ENCODE measurements at regions not wholly inside any gene's neighbourhood (a gene's known extent, or its start where the extent isn't known, plus 50 kb on each side); places are given as distances from the start of the nearest gene placed in this dataset.

GRCh38 chr5:128019391-128019790 lies 64.2 kb upstream of the SLC12A2 start:
- in situ Hi-C loops (cut with MboI), result no loop called here
- no peak for FAIRE-seq
- WGBS (ENCODE audit: insufficient coverage, insufficient replicate concordance, low lambda C conversion rate, missing lambda C conversion rate), result 100% methylated on average over 1 of the region's 1 CpG

GRCh38 chr5:128020012-128020411 lies 63.6 kb upstream of the SLC12A2 start:
- ChIA-PET POLR2A (no interaction called here), CTCF (no interaction called here), RAD21 (ENCODE audit: unreplicated experiment) (no interaction called here), SMC1A (ENCODE audit: uncharacterized antibody, unreplicated experiment) (interaction anchor here (1.1 kb wide), 1 partner anchor 15 kb away, joined by 3 read pairs; no protein-coding TSS in a partner anchor)
- intact Hi-C loops (cut with micrococcal nuclease; ENCODE audit: unreplicated experiment), result no loop called here
- Histone ChIP-seq H3K36me3 (ENCODE audit: control insufficient read depth in 2 of 2, insufficient read depth in 2 of 2, low read length in 1 of 2) (no peaks in the 10 kb centered on the region; a peak in 1 of 4 replicates), H4K20me1 (ENCODE audit: control insufficient read depth, insufficient read depth) (no peaks in the 10 kb centered on the region), H3K27me3 (replicated peaks in 1 of 2; ENCODE audit: control insufficient read depth in 2 of 2, insufficient read depth in 2 of 2, low read length in 1 of 2) (no peaks in the 10 kb centered on the region), H3K9ac (ENCODE audit: control insufficient read depth, insufficient read depth, low read length) (no peak overlapping the region), H3K27ac (ENCODE audit: control insufficient read depth, insufficient read depth) (no peak overlapping the region), H2AFZ (ENCODE audit: control insufficient read depth, low read depth, low read length) (no peak overlapping the region), H3K4me1 (ENCODE audit: control insufficient read depth, insufficient read depth, low read length) (no peaks in the 10 kb centered on the region), H3K4me3 (no peak overlapping the region), H3K4me2 (ENCODE audit: control insufficient read depth, insufficient read depth) (no peak overlapping the region), H3K9me3 (replicated peaks; ENCODE audit: control insufficient read depth, insufficient read depth, low read length) (no peaks in the 10 kb centered on the region), H3K79me2 (ENCODE audit: control insufficient read depth, insufficient read depth, low read length) (no peaks in the 10 kb centered on the region)
- in situ Hi-C loops (cut with MboI), result no loop called here
- no peak for DNase-seq (ENCODE audit: low read depth, low spot score)
- TF ChIP-seq ZSCAN29 (IDR thresholded peaks at IDR 0.05) (no peak), POLR2AphosphoS2 (IDR thresholded peaks at IDR 0.05; ENCODE audit: low read depth, low read length) (no peak), PKNOX1 (IDR thresholded peaks at IDR 0.05) (no peak), SP1 (IDR thresholded peaks at IDR 0.05; ENCODE audit: low read depth, low read length) (no peak), ASH2L (IDR thresholded peaks at IDR 0.05; ENCODE audit: borderline replicate concordance, low read depth) (no peak), HSF1 (IDR thresholded peaks at IDR 0.05; ENCODE audit: low read depth, low read length) (no peak), MXI1 (IDR thresholded peaks at IDR 0.05; ENCODE audit: low read depth, low read length) (no peak), CHD4 (IDR thresholded peaks at IDR 0.05) (no peak)
- 95% methylated on average over 1 of the region's 1 CpG for WGBS (ENCODE audit: insufficient coverage, insufficient replicate concordance, low lambda C conversion rate, missing lambda C conversion rate)
- FAIRE-seq, result no peak
- no peak for ATAC-seq
- BruUV-seq (replicated peaks), result no TSS peak

More at GRCh38 chr5:128019391-128019790, 64.2 kb upstream of the SLC12A2 start:
- SMC1A ChIA-PET (ENCODE audit: uncharacterized antibody, unreplicated experiment), result no interaction called here
- intact Hi-C loops (cut with micrococcal nuclease; ENCODE audit: unreplicated experiment), result no loop called here
- CTCF ChIA-PET, result no interaction called here
- no peaks in the 10 kb centered on the region for H4K20me1 ChIP-seq (ENCODE audit: control insufficient read depth, insufficient read depth)
- no peaks in the 10 kb centered on the region; a peak in 1 of 4 replicates for H3K36me3 ChIP-seq (ENCODE audit: control insufficient read depth in 2 of 2, insufficient read depth in 2 of 2, low read length in 1 of 2)
- no peak overlapping the region for H3K4me3 ChIP-seq
- RAD21 ChIA-PET (ENCODE audit: unreplicated experiment), result no interaction called here
- no TSS peak for BruUV-seq (replicated peaks)
- ATAC-seq (no peak), DNase-seq (ENCODE audit: low read depth, low spot score) (no peak)
- H3K27me3 ChIP-seq (replicated peaks in 1 of 2; ENCODE audit: control insufficient read depth in 2 of 2, insufficient read depth in 2 of 2, low read length in 1 of 2), result no peaks in the 10 kb centered on the region
- H3K9ac ChIP-seq (ENCODE audit: control insufficient read depth, insufficient read depth, low read length), result no peak overlapping the region
- H3K9me3 ChIP-seq (replicated peaks; ENCODE audit: control insufficient read depth, insufficient read depth, low read length), result no peaks in the 10 kb centered on the region
- no peak for TF ChIP-seq STAT3 (IDR thresholded peaks at IDR 0.05; ENCODE audit: low read depth, low read length)
- no peak for TF ChIP-seq BACH1 (IDR thresholded peaks at IDR 0.05; ENCODE audit: borderline replicate concordance)
- no peak for TF ChIP-seq NFXL1 (IDR thresholded peaks at IDR 0.05; ENCODE audit: borderline replicate concordance)
- H3K27ac ChIP-seq (ENCODE audit: control insufficient read depth, insufficient read depth), result no peak overlapping the region
- no peak overlapping the region for H3K4me2 ChIP-seq (ENCODE audit: control insufficient read depth, insufficient read depth)
- no peak overlapping the region for H2AFZ ChIP-seq (ENCODE audit: control insufficient read depth, low read depth, low read length)
- POLR2A ChIA-PET, result no interaction called here
- no peaks in the 10 kb centered on the region for H3K4me1 ChIP-seq (ENCODE audit: control insufficient read depth, insufficient read depth, low read length)
- no peaks in the 10 kb centered on the region for H3K79me2 ChIP-seq (ENCODE audit: control insufficient read depth, insufficient read depth, low read length)

Data from GM12878 (cell line).